HG03565 (cell line): ENCODE measurements at regions not wholly inside any gene's neighbourhood (a gene's known extent, or its start where the extent isn't known, plus 50 kb on each side); places are given as distances from the start of the nearest gene placed in this dataset.

Source experiments
- ATAC-seq: cut with Tn5 transposase; IDR thresholded peaks from one replicate; pipeline ENCODE4 v1.9.1; 2021; ENCODE audit warnings: mild to moderate bottlenecking, moderate library complexity; ENCODE audit not compliant: unreplicated experiment

DNA sequence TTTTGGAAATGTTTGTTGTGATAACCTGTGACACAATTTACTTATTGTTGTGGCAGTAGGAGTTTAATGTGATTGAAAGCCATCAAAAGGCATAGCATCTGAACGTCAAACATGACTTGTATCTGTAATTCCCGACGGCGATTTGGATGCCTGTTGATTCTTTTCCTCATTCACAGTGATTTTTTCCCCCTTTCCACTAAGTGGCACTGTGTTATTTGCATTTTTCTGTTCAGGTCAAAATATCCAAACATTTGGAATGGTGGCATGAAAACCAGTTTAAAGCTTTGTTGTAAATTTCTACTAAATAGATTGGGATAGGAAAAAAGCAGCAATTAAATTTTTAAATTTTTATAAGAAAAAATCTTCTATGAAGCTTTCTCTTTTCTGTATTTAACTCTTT, 259.9 kb upstream of the KCNH8 start:
- ATAC-seq, result no peak

GRCh38 chr3:18886331-18886730, 262.0 kb upstream of the KCNH8 start:
- no peak for ATAC-seq

GRCh38 chr3:18885612-18886011, 262.7 kb upstream of the KCNH8 start:
- ATAC-seq, result no peak

DNA sequence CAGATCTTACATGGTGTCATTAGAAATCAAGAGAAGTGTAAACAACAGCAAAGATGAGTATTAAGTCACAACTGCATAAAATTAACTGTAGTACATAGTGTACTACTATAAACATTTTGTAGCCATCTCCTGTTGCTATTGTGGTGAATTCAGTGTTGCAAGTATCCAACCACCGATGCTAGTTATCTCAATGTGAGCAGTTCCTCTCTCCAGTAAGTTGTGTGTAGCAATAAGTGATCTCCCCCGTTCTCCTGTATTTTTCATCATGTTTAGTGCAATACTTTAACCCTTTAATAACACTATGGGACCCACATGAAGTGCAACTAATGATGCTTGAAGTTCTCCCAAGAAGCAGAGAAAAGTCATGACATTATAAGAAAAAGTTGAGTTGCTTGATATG, 264.7 kb upstream of the KCNH8 start:
- no peak for ATAC-seq

- ATAC-seq, result no peak
These were observed 267.6 kb upstream of the KCNH8 start for GRCh38 chr3:18880691-18881090.

- no peak for ATAC-seq
These were observed 275.8 kb upstream of the KCNH8 start for GRCh38 chr3:18872466-18872865.

DNA sequence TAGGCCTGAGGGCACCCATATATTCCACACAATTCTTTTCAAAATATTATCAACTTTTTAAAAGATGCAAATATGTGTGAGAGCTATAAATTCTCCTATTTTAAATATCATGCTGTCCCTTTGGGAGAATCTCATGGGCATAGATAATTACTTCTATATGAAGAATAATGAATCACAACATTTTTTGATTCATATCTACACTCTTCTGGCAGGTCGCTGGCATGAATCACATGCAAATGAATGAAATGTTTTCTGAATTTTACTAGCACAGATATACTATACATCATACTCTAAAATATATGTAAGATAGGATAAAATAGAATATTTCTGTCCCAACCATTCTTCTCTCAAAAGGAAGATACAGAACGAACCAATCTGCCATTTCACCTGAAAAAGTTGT, 277.7 kb upstream of the KCNH8 start:
- ATAC-seq, result no peak

DNA sequence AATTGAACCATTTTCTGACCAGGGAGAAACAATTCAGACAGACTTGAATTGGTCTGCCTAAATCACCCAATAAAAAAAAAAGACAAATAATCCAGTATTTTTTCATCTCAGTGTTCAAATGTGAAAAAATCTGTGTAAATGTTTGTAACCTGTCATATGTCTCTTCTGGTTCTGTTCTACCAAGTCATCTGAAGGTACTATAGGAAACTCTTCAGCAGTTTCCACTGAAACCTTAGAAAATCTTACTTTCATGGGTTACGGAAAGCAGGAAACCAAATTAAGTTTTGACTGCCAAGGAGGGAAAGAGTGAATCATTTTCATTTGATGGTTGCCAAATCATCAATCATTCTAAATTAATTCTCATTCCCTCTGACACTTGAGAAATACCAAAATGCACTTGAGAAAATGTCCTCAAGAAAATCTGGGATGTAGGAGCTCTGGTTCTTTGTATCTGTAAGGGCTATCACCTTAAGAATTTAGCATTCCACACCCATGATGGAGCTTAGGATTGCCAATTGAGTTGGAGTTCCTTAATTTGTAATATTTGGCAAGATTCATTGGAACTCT, 278.2 kb upstream of the KCNH8 start:
- no peak for ATAC-seq

- no peak for ATAC-seq
These were observed 279.2 kb upstream of the KCNH8 start for GRCh38 chr3:18868911-18869689.

DNA sequence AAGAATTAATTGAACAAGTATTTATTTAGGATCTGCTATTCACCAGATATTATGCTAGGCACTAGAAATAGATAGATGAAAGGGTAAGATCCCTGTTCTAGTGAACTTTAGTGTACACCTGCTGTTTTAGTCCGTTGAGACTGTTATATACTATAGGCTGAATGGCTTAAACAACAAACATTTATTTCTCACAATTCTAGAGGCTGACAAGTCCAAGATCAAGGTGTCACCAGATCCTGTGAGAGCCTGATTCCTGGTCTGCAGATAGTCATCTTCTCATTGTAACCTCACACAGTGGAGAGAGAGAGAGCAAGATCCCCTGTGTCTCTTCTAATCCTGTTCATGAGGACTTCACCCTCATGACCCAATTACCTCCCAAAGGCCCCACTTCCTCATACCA, 281.4 kb upstream of the KCNH8 start:
- ATAC-seq, result no peak

DNA sequence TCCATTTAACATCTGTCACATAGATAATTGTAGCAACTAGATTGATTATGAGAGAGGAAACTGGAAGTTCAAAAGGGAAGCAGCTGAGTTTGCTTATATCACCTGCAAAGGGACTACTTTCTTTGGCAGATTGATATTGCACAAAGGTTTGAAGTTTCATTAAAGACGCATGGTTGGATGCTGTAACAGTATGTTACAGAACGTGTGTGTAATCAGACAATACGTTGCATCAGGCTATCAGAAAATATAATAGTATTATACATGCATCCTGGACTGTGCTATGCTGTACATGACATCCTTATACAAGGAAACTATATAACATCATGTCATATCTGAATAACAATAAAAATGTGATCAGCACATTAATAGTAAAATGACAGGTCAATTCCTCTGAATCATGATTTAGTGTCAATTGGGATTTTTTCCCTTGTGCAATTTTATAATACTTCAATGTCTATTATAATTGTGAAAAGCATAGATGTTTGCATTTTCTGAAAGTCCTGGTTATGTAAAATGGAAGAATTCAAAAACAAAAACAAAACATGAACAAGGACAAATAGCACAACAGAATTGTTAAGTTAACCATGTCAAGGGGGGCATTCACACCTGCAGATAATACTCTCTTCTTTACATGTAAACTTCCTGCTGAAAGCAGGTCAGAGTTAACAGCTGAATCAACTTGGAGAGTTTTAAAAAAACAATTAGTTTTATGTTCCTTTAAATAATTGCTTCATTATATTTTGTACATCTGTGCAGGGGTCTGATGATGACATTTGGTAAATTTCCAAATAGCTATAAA, 283.2 kb upstream of the KCNH8 start:
- no peak for ATAC-seq

DNA sequence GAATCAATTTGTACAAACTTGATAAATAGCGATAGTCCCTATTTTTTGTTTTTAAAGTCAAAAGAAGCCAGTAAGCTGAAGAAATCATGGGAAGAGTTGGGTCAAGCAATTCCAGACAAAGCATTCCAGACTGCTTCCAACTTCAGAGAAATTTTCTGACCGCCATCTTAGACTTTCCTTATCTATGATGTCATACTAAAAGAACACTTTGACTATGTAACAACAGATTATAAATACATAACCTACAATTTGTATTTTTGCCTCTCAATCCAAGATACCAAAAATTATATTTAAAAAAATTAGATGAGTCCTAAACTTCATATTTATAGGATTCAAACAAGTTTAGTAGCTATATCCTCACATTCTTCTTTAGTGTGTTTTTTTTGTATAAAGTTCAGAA, 286.2 kb upstream of the KCNH8 start:
- no peak for ATAC-seq

DNA sequence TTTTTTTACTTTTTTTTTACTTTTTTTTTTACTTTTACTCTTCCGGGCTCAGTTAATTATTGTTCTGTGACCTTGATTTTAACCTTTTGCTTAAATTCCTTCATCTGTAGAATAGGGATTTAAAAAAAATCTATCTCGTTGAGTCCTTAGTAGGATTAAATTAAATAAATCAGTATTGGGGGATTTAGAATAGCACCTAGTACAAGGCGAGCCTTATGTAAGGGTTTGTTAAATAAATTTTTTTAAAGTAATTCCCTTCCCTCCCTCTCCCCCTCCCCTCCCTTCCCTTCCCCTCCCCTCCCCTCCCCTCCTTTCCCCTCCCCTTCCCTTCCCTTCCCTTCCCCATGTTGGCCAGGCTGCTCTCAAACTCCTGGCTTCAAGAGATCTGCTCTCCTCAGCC, 287.2 kb upstream of the KCNH8 start:
- no peak for ATAC-seq

GRCh38 chr3:18853269-18853668, 295.0 kb upstream of the KCNH8 start:
- no peak for ATAC-seq

GRCh38 chr3:18847583-18848197, 300.6 kb upstream of the KCNH8 start:
- ATAC-seq, result peak; percentile 71

DNA sequence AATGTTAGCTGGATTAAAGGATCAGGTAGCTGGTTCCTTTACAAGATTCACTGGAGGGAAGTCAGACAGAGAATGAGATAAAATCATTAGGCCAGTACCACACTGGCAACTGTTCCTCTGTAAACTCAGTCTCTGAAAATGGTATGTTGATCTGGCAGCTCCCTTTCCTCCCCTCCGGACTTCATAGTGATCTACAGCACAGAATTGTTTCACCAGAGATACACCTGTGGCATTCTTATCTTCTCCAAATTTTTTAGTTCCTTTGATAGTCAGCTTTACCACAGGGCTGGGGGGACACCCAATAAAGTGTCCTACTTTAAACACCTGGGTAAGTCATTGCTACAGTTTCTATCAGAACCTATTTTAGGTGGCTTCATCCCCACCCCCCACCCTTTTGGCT, 304.3 kb upstream of the KCNH8 start:
- ATAC-seq, result no peak

DNA sequence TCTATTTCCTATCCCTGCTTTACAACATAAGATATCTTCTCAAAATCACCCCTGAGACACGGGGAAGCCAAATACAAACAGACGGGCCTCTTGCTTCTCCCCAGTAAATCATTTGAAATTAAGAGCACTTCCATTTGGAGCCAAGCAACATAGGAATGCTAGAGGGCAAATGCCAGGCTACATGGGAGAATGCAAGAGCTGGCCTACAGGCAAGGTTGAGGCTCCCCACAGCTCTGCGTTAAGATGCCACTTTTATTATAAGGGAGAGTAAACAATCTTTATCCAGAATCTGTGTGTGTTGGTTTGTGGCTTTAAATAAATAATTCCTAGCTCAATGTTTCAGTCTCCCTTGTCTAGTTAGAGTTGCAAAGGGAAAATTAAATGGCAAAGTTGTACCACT, 305.1 kb upstream of the KCNH8 start:
- ATAC-seq, result no peak

- ATAC-seq, result no peak
These were observed 306.6 kb upstream of the KCNH8 start for GRCh38 chr3:18841422-18842343.

- no peak for ATAC-seq
These were observed 307.7 kb upstream of the KCNH8 start for GRCh38 chr3:18840535-18841137.

DNA sequence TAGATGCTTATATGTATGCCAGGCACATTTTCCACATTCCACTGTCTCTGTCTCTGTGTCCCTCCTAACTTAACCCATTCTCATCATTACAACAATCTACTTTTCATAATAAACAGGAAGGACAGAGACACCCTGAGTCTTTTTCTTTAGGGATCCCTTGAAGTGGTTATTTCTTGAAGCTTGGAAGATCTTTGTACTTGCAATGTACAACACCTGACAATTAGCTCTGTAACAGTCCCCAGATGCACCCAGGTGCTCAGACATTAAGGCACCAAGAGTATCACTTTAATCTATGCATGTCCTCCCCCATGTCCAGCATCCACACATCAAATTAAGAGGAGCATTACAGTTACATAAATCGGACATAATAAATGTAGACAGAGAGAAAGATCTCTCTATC, 309.6 kb upstream of the KCNH8 start:
- no peak for ATAC-seq
